H9 (cell line): ENCODE measurements at regions not wholly inside any gene's neighbourhood (a gene's known extent, or its start where the extent isn't known, plus 50 kb on each side); places are given as distances from the start of the nearest gene placed in this dataset.

Experiments used
- DNase-seq: peaks from one replicate; pipeline ENCODE4 v3.0.0-alpha.2; 2017
- H2AFZ ChIP-seq: one replicate; pipeline ENCODE4 v1.6.1; 2013; ENCODE audit warnings: mild to moderate bottlenecking, low read length, control low read depth, moderate library complexity
- H2AK5ac ChIP-seq: 2 replicates; pipeline ENCODE4 v1.6.1; 2013; ENCODE audit warnings: low read length, control low read depth, mixed read lengths; ENCODE audit not compliant: insufficient read length
- H2BK120ac ChIP-seq: one replicate; pipeline ENCODE4 v1.6.1; 2013; ENCODE audit warnings: low read depth, mild to moderate bottlenecking, low read length, control low read depth, inconsistent platforms; ENCODE audit not compliant: poor library complexity, severe bottlenecking
- H2BK12ac ChIP-seq: 2 replicates; pipeline ENCODE4 v1.6.1; 2013; ENCODE audit warnings: low read length, control low read depth, mixed read lengths, low read depth; ENCODE audit not compliant: insufficient read length
- H2BK15ac ChIP-seq: 2 replicates; pipeline ENCODE4 v1.6.1; 2013; ENCODE audit warnings: low read depth, low read length, control low read depth
- H2BK20ac ChIP-seq: one replicate; pipeline ENCODE4 v1.6.1; 2013; ENCODE audit warnings: low read depth, mild to moderate bottlenecking, low read length, control low read depth, inconsistent platforms; ENCODE audit not compliant: poor library complexity, severe bottlenecking
- H2BK5ac ChIP-seq: 2 replicates; pipeline ENCODE4 v1.6.1; 2013; ENCODE audit warnings: low read length, control low read depth, mixed read lengths; ENCODE audit not compliant: insufficient read length
- H3K14ac ChIP-seq: 2 replicates; pipeline ENCODE4 v1.6.1; 2013; ENCODE audit warnings: low read length, control low read depth; ENCODE audit not compliant: insufficient read depth
- H3K18ac ChIP-seq: 2 replicates; pipeline ENCODE4 v1.6.1; 2013; ENCODE audit warnings: low read depth, mild to moderate bottlenecking, mixed read lengths, low read length, control low read depth; ENCODE audit not compliant: insufficient read length
- H3K23ac ChIP-seq: 2 replicates; pipeline ENCODE4 v1.6.1; 2013; ENCODE audit warnings: low read length, control low read depth, mixed read lengths, low read depth; ENCODE audit not compliant: insufficient read length
- H3K23me2 ChIP-seq: 2 replicates; pipeline ENCODE4 v1.6.1; 2013; ENCODE audit warnings: low read depth, mild to moderate bottlenecking, mixed read lengths, low read length, control low read depth; ENCODE audit not compliant: insufficient read length, poor library complexity, severe bottlenecking
- H3K27ac ChIP-seq: 2 replicates; pipeline ENCODE4 v1.5.1; 2013; ENCODE audit warnings: low read length, control low read depth, mixed read lengths, low read depth; ENCODE audit not compliant: insufficient read length
- H3K27me3 ChIP-seq: 2 replicates; pipeline ENCODE4 v1.6.1; 2013; ENCODE audit warnings: low read length, control low read depth, inconsistent platforms; ENCODE audit not compliant: insufficient read depth
- H3K4ac ChIP-seq: 2 replicates; pipeline ENCODE4 v1.6.1; 2013; ENCODE audit warnings: low read depth, mild to moderate bottlenecking, control low read depth, inconsistent platforms, low read length, moderate library complexity
- H3K4me1 ChIP-seq: 2 replicates; pipeline ENCODE4 v1.6.1; 2013; ENCODE audit warnings: low read length, control low read depth, inconsistent platforms; ENCODE audit not compliant: insufficient read depth
- H3K4me2 ChIP-seq: 2 replicates; pipeline ENCODE4 v1.6.1; 2013; ENCODE audit warnings: low read length, control low read depth, mixed read lengths; ENCODE audit not compliant: insufficient read length, insufficient read depth
- H3K56ac ChIP-seq: 2 replicates; pipeline ENCODE4 v1.6.1; 2013; ENCODE audit warnings: low read depth, mild to moderate bottlenecking, mixed read lengths, low read length, control low read depth; ENCODE audit not compliant: insufficient read length
- H3K79me1 ChIP-seq: 2 replicates; pipeline ENCODE4 v1.6.1; 2013; ENCODE audit warnings: low read depth, mild to moderate bottlenecking, moderate library complexity, low read length, control low read depth, inconsistent platforms; ENCODE audit not compliant: insufficient read depth, poor library complexity, severe bottlenecking
- H3K79me2 ChIP-seq: 2 replicates; pipeline ENCODE4 v1.6.1; 2013; ENCODE audit warnings: low read length, control low read depth, inconsistent platforms; ENCODE audit not compliant: insufficient read depth
- H3K9ac ChIP-seq: 2 replicates; pipeline ENCODE4 v1.6.1; 2013; ENCODE audit warnings: low read length, control low read depth, mixed read lengths; ENCODE audit not compliant: insufficient read length; ENCODE audit errors: extremely low read depth
- H3K9me3 ChIP-seq: one replicate; pipeline ENCODE4 v1.6.1; 2013; ENCODE audit warnings: low read depth, low read length, inconsistent platforms; ENCODE audit not compliant: control insufficient read depth
- H3T11ph ChIP-seq: one replicate; pipeline ENCODE4 v1.6.1; 2013; ENCODE audit warnings: mild to moderate bottlenecking, low read length, control low read depth, inconsistent platforms
- H4K20me1 ChIP-seq: one replicate; pipeline ENCODE4 v1.6.1; 2013; ENCODE audit not compliant: control insufficient read depth, insufficient read length, insufficient read depth
- H4K5ac ChIP-seq: 2 replicates; pipeline ENCODE4 v1.6.1; 2013; ENCODE audit warnings: low read depth, mild to moderate bottlenecking, mixed read lengths, low read length, control low read depth; ENCODE audit not compliant: insufficient read length
- H4K8ac ChIP-seq: replicated peaks from 2 replicates; pipeline ENCODE4 v1.6.1; 2013; ENCODE audit warnings: low read length, control low read depth, mixed read lengths, low read depth; ENCODE audit not compliant: insufficient read length
- H4K91ac ChIP-seq: 2 replicates; pipeline ENCODE4 v1.6.1; 2013; ENCODE audit warnings: low read depth, mild to moderate bottlenecking, moderate library complexity, mixed read lengths, low read length, control low read depth; ENCODE audit not compliant: insufficient read length
- H3K27ac Mint-ChIP-seq, 3 experiments: 2 replicates in 2 of 3; 3 replicates in 1 of 3; pipeline ENCODE4 v1.8.0; 2020 to 2021; ENCODE audit warnings: mixed read lengths in 3 of 3, mild to moderate bottlenecking in 1 of 3, moderate library complexity in 1 of 3
- H3K27me3 Mint-ChIP-seq: 2 replicates; pipeline ENCODE4 v1.8.0; 2021; ENCODE audit warnings: low read depth, mild to moderate bottlenecking, moderate library complexity, mixed read lengths
- H3K36me3 Mint-ChIP-seq, 3 experiments: 2 replicates in 2 of 3; 3 replicates in 1 of 3; pipeline ENCODE4 v1.8.0; 2020 to 2021; ENCODE audit warnings: low read depth in 3 of 3, mixed read lengths in 3 of 3; ENCODE audit not compliant: insufficient read depth in 1 of 3
- H3K4me1 Mint-ChIP-seq, 2 experiments: 2 replicates each; pipeline ENCODE4 v1.8.0; 2020; ENCODE audit warnings: mixed read lengths in 2 of 2
- H3K4me3 Mint-ChIP-seq, 2 experiments: 2 replicates in 1 of 2; 3 replicates in 1 of 2; pipeline ENCODE4 v1.8.0; 2020 to 2021; ENCODE audit warnings: mild to moderate bottlenecking in 2 of 2, mixed read lengths in 2 of 2, moderate library complexity in 1 of 2
- H3K9me3 Mint-ChIP-seq, 2 experiments: 2 replicates in 1 of 2; 3 replicates in 1 of 2; pipeline ENCODE4 v1.8.0; 2020; ENCODE audit warnings: mild to moderate bottlenecking in 2 of 2, mixed read lengths in 2 of 2, moderate library complexity in 1 of 2
- CTCF ChIP-seq: fragments of 200-600 bp; sonication (generic); conservative IDR thresholded peaks from 3 replicates; pipeline ENCODE4 v1.8.0; 2021; ENCODE audit warnings: antibody characterized with exemption, mild to moderate bottlenecking
- WGBS: extraction: QIAGEN DNeasy Blood & Tissue Kit; methylation state at CpG from one replicate; pipeline ENCODE4 v1.1.7; 2013; ENCODE audit warnings: missing lambda C conversion rate, low lambda C conversion rate, mixed read lengths; ENCODE audit not compliant: insufficient read length; ENCODE audit errors: extremely low coverage; 5-methylcytosine and 5-hydroxymethylcytosine counted together

GRCh38 chr6:74715355-74716085 is 490.3 kb downstream of the COL12A1 start:
- Histone ChIP-seq H3K9me3 (no peaks in the 10 kb centered on the region), H3K4ac (no peak overlapping the region), H2BK120ac (no peak overlapping the region), H3K18ac (no peak overlapping the region), H3K27ac (no peak overlapping the region), H3T11ph (no peak overlapping the region), H3K4me2 (no peak overlapping the region), H4K20me1 (no peaks in the 10 kb centered on the region), H4K91ac (no peak overlapping the region), H3K9ac (no peak overlapping the region), H2BK12ac (no peak overlapping the region), H2AFZ (no peak overlapping the region), H2BK15ac (no peak overlapping the region), H4K5ac (no peak overlapping the region), H3K79me1 (no peaks in the 10 kb centered on the region), H3K14ac (no peak overlapping the region), H3K27me3 (no peaks in the 10 kb centered on the region), H3K23ac (no peak overlapping the region), H3K56ac (no peak overlapping the region), H2BK5ac (no peak overlapping the region), H4K8ac (no peak overlapping the region), H3K23me2 (no peaks in the 10 kb centered on the region), H2AK5ac (no peak overlapping the region), H3K79me2 (no peaks in the 10 kb centered on the region), H3K4me1 (no peaks in the 10 kb centered on the region), H2BK20ac (no peak overlapping the region)
- Mint-ChIP-seq H3K4me3 (no peak overlapping the region), H3K9me3 (no peaks in the 10 kb centered on the region; a peak in 1 of 5 replicates), H3K36me3 (no peaks in the 10 kb centered on the region), H3K27me3 (no peaks in the 10 kb centered on the region), H3K27ac (no peak overlapping the region), H3K4me1 (no peaks in the 10 kb centered on the region)
- no peak for DNase-seq
- TF ChIP-seq CTCF, result no peak
- no CpG with 5 or more reads among the region's 1 CpG for WGBS
